ENCODE measurements at regions not wholly inside any gene's neighbourhood (a gene's known extent, or its start where the extent isn't known, plus 50 kb on each side); places are given as distances from the start of the nearest gene placed in this dataset.
A peak's percentile ranks its signal among the peaks of the same experiment; 100 is the strongest.
"Not testable (repeated sequence)": the region's sequence is repeated elsewhere in the genome, so short reads cannot be mapped to it uniquely, and the experiment has no call there.

- TF ChIP-seq CTCF (IDR thresholded peaks at IDR 0.05; ENCODE audit: extremely low read depth, missing control alignments): no peak
- peak; percentile 28 for DNase-seq (ENCODE audit: low spot score)
Observed at GRCh38 chr9:34884747-34885189, 73.3 kb upstream of the PHF24 start.

DNA sequence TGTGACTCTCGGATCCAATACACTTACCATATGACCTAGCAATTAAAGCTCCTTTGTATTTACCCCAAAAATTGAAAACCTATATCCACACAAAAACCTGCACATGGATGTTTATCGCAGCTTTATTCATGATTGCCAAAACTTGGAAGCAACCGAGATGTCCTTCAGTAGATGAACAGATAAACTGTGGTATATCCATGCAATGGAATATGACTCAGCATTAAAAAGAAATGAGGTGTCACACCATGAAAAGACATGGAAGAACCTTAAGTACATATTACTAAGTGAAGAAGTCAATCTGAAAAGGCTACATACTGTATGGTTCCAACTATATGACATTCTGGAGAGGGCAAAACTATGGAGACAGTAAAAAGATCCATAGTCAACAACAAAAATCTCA is 82.0 kb upstream of the PHF24 start:
- TF ChIP-seq CTCF (IDR thresholded peaks at IDR 0.05; ENCODE audit: extremely low read depth, missing control alignments): no peak
- DNase-seq (ENCODE audit: low spot score): no peak

DNA sequence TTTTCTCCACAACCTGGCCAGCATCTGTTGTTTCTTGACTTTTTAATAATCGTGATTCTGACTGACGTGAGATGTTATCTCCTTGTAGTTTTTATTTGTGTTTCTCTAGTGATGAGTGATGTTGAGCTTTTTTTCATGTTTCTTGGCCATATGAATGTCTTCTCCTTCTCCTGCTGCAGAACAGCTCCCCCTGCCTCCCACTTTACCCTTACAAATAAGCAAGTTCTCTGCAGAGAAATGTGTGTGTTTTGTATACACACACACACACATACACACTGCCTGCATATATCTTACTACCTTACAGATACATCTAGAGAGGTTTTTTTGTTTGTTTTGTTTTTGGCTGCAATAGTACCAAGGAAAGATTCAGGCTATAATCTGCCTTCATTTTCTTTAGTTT is 88.7 kb upstream of the PHF24 start:
- no peak for DNase-seq (ENCODE audit: low spot score)
- no peak for TF ChIP-seq CTCF (IDR thresholded peaks at IDR 0.05; ENCODE audit: extremely low read depth, missing control alignments)

DNA sequence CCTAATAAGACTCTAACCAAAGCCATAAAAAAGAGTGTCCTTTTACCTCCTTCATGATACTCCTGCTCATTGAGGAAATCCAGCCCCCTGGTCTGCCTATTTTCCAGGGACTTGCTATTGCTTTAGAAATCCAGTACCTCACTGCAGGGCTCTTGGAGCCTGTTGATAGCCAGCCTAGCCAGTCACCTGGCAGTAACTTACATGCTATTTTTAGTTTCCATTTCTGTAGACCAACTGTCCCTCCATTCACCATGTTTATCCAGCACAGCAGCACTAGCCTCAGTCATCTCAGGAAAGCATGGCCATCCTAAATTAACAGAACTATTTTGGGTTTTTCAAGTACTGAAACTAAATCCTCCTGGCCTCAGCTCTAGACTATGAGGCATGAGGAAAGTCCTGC is 91.5 kb upstream of the PHF24 start:
- TF ChIP-seq CTCF (IDR thresholded peaks at IDR 0.05; ENCODE audit: extremely low read depth, missing control alignments): no peak
- DNase-seq (ENCODE audit: low spot score): no peak

- TF ChIP-seq CTCF (IDR thresholded peaks at IDR 0.05; ENCODE audit: extremely low read depth, missing control alignments): no peak
- DNase-seq (ENCODE audit: low spot score): no peak
Observed at GRCh38 chr9:34863426-34863825, 94.7 kb upstream of the PHF24 start.

DNA sequence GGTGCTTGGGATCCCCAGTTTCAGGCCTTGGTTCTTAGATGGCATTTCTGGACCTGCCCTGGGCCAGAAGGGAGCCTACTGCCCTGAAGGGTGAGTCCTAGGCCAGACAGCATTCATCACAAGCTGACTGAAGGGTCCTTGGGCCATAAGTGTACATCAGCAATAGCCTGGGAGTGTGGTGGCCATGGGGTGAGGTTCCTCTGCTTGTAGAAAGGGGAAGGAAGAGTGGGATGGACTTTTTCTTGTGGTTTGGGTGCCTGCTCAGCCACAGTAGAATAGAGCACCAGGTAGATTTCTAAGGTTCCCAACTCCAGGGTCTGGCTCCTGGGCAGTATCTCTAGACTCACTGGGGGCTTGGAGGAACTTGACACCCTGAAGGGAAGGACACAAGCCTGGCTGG is 95.2 kb upstream of the PHF24 start:
- DNase-seq (ENCODE audit: low spot score): no peak
- TF ChIP-seq CTCF (IDR thresholded peaks at IDR 0.05; ENCODE audit: extremely low read depth, missing control alignments): no peak

DNA sequence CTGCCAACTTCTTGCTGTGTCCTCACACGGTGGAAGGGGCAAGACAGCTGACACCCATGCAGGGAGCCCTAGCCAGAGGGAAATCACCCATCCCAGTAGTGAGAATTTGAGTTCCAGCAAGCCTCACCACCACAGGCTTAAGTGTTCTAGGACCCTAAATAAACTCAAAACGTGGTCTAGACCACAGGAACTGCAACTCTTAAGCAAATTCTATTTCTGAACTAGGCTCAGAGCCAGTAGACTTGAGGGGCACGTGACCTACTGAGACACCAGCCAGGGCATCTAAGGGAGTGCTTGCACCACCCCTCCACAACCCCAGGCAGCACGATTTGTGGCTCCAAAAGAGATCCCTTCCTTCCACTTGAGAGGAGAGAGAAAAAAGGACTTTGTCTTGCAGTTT is 96.0 kb upstream of the PHF24 start:
- no peak for DNase-seq (ENCODE audit: low spot score)
- TF ChIP-seq CTCF (IDR thresholded peaks at IDR 0.05; ENCODE audit: extremely low read depth, missing control alignments): no peak

- not testable (repeated sequence) for DNase-seq (ENCODE audit: low spot score)
Observed at GRCh38 chr9:34855016-34855415, 103.1 kb upstream of the PHF24 start.
